Naive thymus-derived CD4-positive, alpha-beta T cell (primary cell): ENCODE measurements at regions not wholly inside any gene's neighbourhood (a gene's known extent, or its start where the extent isn't known, plus 50 kb on each side); places are given as distances from the start of the nearest gene placed in this dataset.

ENCODE experiments used
- ATAC-seq: fragments of 150-1000 bp; cut with Tn5 transposase; 2 replicates; pipeline ENCODE4 v1.10.0; 2021; ENCODE audit warnings: mild to moderate bottlenecking, moderate library complexity
- CTCF ChIA-PET: fragments of 350-600 bp; sonication (Branson Sonifier 250); formaldehyde crosslinking; loops from one replicate; lab custom pipeline; 2021; ENCODE audit warnings: antibody characterized with exemption; lab: Charles Lee
- POLR2A ChIA-PET: fragments of 350-600 bp; sonication (Branson Sonifier 250); formaldehyde crosslinking; loops from one replicate; lab custom pipeline; 2021; ENCODE audit warnings: antibody characterized with exemption, inconsistent platforms; lab: Charles Lee
- DNase-seq, 9 donors: peaks; one replicate each; pipeline versions ENCODE4 v3.0.0 to v3.0.0-alpha.2; 2020 to 2022; ENCODE audit warnings: mixed read lengths in 1 of 9
- H3K27ac ChIP-seq: one replicate; pipeline ENCODE4 v1.7.0; 2013; ENCODE audit warnings: mild to moderate bottlenecking, low read depth, low read length, moderate library complexity
- H3K27me3 ChIP-seq, 2 donors: one replicate each; pipeline ENCODE4 v1.7.0; 2013; ENCODE audit warnings: low read length in 2 of 2, mild to moderate bottlenecking in 2 of 2, moderate library complexity in 2 of 2; ENCODE audit not compliant: control insufficient read depth in 2 of 2, insufficient read depth in 2 of 2
- H3K36me3 ChIP-seq, 3 experiments: 1 replicate in 2 of 3; 2 replicates in 1 of 3; pipeline ENCODE4 v1.7.0; 2013; ENCODE audit warnings: low read length in 3 of 3, mild to moderate bottlenecking in 3 of 3, moderate library complexity in 1 of 3; ENCODE audit not compliant: insufficient read depth in 3 of 3, control insufficient read depth in 2 of 3
- H3K4me1 ChIP-seq, 2 donors: one replicate each; pipeline ENCODE4 v1.7.0; 2013; ENCODE audit warnings: low read length in 2 of 2, mild to moderate bottlenecking in 2 of 2, moderate library complexity in 1 of 2; ENCODE audit not compliant: control insufficient read depth in 2 of 2, insufficient read depth in 2 of 2
- H3K4me3 ChIP-seq: 2 replicates; pipeline ENCODE4 v1.7.0; 2013; ENCODE audit warnings: mild to moderate bottlenecking, low read length
- H3K9me3 ChIP-seq, 3 experiments: 1 replicate in 2 of 3; 2 replicates in 1 of 3; pipeline ENCODE4 v1.7.0; 2013; ENCODE audit warnings: low read length in 3 of 3; ENCODE audit not compliant: control insufficient read depth in 2 of 3
- H3K27ac Mint-ChIP-seq, 9 donors: one replicate each; pipeline ENCODE4 v1.8.0; 2020 to 2022; ENCODE audit warnings: mixed read lengths in 9 of 9, mild to moderate bottlenecking in 8 of 9, moderate library complexity in 5 of 9, inconsistent platforms in 2 of 9
- H3K27me3 Mint-ChIP-seq, 5 donors: one replicate each; pipeline ENCODE4 v1.8.0; 2021 to 2022; ENCODE audit warnings: mixed read lengths in 5 of 5, mild to moderate bottlenecking in 1 of 5
- H3K36me3 Mint-ChIP-seq, 5 donors: one replicate each; pipeline ENCODE4 v1.8.0; 2020 to 2022; ENCODE audit warnings: mixed read lengths in 5 of 5, mild to moderate bottlenecking in 3 of 5, inconsistent platforms in 1 of 5
- H3K4me1 Mint-ChIP-seq, 7 donors: one replicate each; pipeline ENCODE4 v1.8.0; 2020 to 2022; ENCODE audit warnings: mixed read lengths in 7 of 7, mild to moderate bottlenecking in 3 of 7, inconsistent platforms in 1 of 7
- H3K4me3 Mint-ChIP-seq, 10 donors: one replicate each; pipeline ENCODE4 v1.8.0; 2020 to 2022; ENCODE audit warnings: mild to moderate bottlenecking in 10 of 10, mixed read lengths in 10 of 10, moderate library complexity in 6 of 10, inconsistent platforms in 2 of 10
- H3K9me3 Mint-ChIP-seq, 11 donors: one replicate each; pipeline ENCODE4 v1.8.0; 2020 to 2022; ENCODE audit warnings: mixed read lengths in 11 of 11, mild to moderate bottlenecking in 4 of 11, inconsistent platforms in 1 of 11, moderate library complexity in 1 of 11
- intact Hi-C, 2 donors: fragments of 100-400 bp; cut with micrococcal nuclease; formaldehyde crosslinking; loops; one replicate each; pipeline ENCODE4 v1.15.1; 2023

DNA sequence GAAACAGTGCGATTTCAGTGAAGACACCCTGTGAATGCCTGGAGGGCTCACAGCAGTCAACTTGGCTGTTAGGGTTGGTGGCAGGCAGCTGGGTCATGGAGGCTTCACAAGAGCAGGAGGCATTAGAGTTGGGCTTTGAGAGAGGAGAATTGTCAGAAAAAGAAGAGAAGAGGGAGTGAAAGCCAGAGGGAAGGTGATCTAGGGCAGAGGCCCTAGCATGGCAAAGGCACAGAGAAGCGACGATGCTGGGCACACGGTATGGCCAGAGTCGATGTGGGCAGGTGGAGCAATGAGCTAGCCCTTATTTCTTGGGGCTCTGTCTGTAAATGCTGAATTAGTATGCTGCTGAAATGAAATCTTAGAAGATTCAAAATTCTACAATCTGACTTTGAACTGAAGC is 52.6 kb upstream of the OLFM4 start:
- H3K27me3 Mint-ChIP-seq, result peaks cover 0 to 27% (median 14%) of the 10 kb centered on the region in 5 donors
- no peak overlapping the region for H3K27ac Mint-ChIP-seq
- ATAC-seq (no peak), DNase-seq (no peak)
- no peaks in the 10 kb centered on the region for H3K4me1 ChIP-seq
- H3K4me1 Mint-ChIP-seq, result no peaks in the 10 kb centered on the region
- H3K4me3 ChIP-seq, result no peak overlapping the region
- POLR2A ChIA-PET, result no interaction called here
- H3K9me3 ChIP-seq, result no peaks in the 10 kb centered on the region
- H3K9me3 Mint-ChIP-seq, result peaks cover 0 to 3% (median 0%) of the 10 kb centered on the region in 11 donors
- no peak overlapping the region for H3K4me3 Mint-ChIP-seq
- intact Hi-C loops, result no loop called here
- no peaks in the 10 kb centered on the region for H3K27me3 ChIP-seq
- no peak overlapping the region for H3K27ac ChIP-seq
- H3K36me3 ChIP-seq, result no peaks in the 10 kb centered on the region
- H3K36me3 Mint-ChIP-seq, result no peaks in the 10 kb centered on the region
- CTCF ChIA-PET, result no interaction called here

GRCh38 chr13:52975161-52975560 is 53.5 kb upstream of the OLFM4 start:
- Mint-ChIP-seq H3K36me3 (no peaks in the 10 kb centered on the region), H3K9me3 (peaks cover 0 to 1% (median 0%) of the 10 kb centered on the region in 11 donors), H3K4me1 (no peaks in the 10 kb centered on the region), H3K4me3 (no peak overlapping the region), H3K27me3 (peaks cover 0 to 27% (median 14%) of the 10 kb centered on the region in 5 donors), H3K27ac (no peak overlapping the region)
- no peaks in the 10 kb centered on the region for H3K4me1 ChIP-seq
- ATAC-seq, result no peak
- no peak for DNase-seq
- ChIA-PET CTCF (no interaction called here), POLR2A (no interaction called here)
- no peaks in the 10 kb centered on the region for H3K9me3 ChIP-seq
- no peaks in the 10 kb centered on the region for H3K27me3 ChIP-seq
- H3K27ac ChIP-seq, result no peak overlapping the region
- intact Hi-C loops, result no loop called here
- H3K36me3 ChIP-seq, result no peaks in the 10 kb centered on the region
- no peak overlapping the region for H3K4me3 ChIP-seq

GRCh38 chr13:52974711-52975110 is 53.9 kb upstream of the OLFM4 start:
- Mint-ChIP-seq H3K9me3 (peaks cover 0 to 1% (median 0%) of the 10 kb centered on the region in 11 donors), H3K4me3 (no peak overlapping the region), H3K4me1 (no peaks in the 10 kb centered on the region), H3K27ac (no peak overlapping the region), H3K27me3 (peaks cover 0 to 27% (median 13%) of the 10 kb centered on the region in 5 donors), H3K36me3 (no peaks in the 10 kb centered on the region)
- H3K27ac ChIP-seq, result no peak overlapping the region
- ChIA-PET CTCF (no interaction called here), POLR2A (no interaction called here)
- H3K27me3 ChIP-seq, result no peaks in the 10 kb centered on the region
- no peaks in the 10 kb centered on the region for H3K9me3 ChIP-seq
- no peak for ATAC-seq
- no peaks in the 10 kb centered on the region for H3K36me3 ChIP-seq
- intact Hi-C loops, result no loop called here
- no peaks in the 10 kb centered on the region for H3K4me1 ChIP-seq
- DNase-seq, result no peak
- no peak overlapping the region for H3K4me3 ChIP-seq

GRCh38 chr13:52969373-52969772 is 59.2 kb upstream of the OLFM4 start:
- H3K36me3 ChIP-seq, result no peaks in the 10 kb centered on the region
- CTCF ChIA-PET, result no interaction called here
- peaks cover 0 to 4% (median 0%) of the 10 kb centered on the region in 7 donors for H3K4me1 Mint-ChIP-seq
- no peak overlapping the region for H3K27ac ChIP-seq
- H3K4me3 ChIP-seq, result no peak overlapping the region
- H3K4me3 Mint-ChIP-seq, result no peak overlapping the region
- H3K27me3 ChIP-seq, result no peaks in the 10 kb centered on the region
- DNase-seq (no peak), ATAC-seq (no peak)
- H3K27ac Mint-ChIP-seq, result no peak overlapping the region
- H3K9me3 Mint-ChIP-seq, result peaks cover 0 to 1% (median 0%) of the 10 kb centered on the region in 11 donors
- no peaks in the 10 kb centered on the region for H3K4me1 ChIP-seq
- H3K27me3 Mint-ChIP-seq, result peaks cover 0 to 15% (median 8%) of the 10 kb centered on the region in 5 donors
- H3K36me3 Mint-ChIP-seq, result no peaks in the 10 kb centered on the region
- intact Hi-C loops, result no loop called here
- POLR2A ChIA-PET, result no interaction called here
- no peaks in the 10 kb centered on the region for H3K9me3 ChIP-seq

- intact Hi-C loops, result loop anchor here in 1 of 2 donors (1.0 kb wide), 1 partner anchor 303 kb away; no protein-coding TSS in a partner anchor
- Histone ChIP-seq H3K36me3 (no peaks in the 10 kb centered on the region), H3K9me3 (no peaks in the 10 kb centered on the region), H3K4me1 (no peaks in the 10 kb centered on the region), H3K27ac (no peak overlapping the region), H3K4me3 (no peak overlapping the region), H3K27me3 (no peaks in the 10 kb centered on the region)
- Mint-ChIP-seq H3K27ac (no peak overlapping the region), H3K9me3 (no peaks in the 10 kb centered on the region), H3K4me1 (peaks cover 0 to 4% (median 0%) of the 10 kb centered on the region in 7 donors), H3K36me3 (no peaks in the 10 kb centered on the region), H3K27me3 (peaks cover 0 to 8% (median 3%) of the 10 kb centered on the region in 5 donors), H3K4me3 (no peak overlapping the region)
- ATAC-seq, result peak; percentile 90
- CTCF ChIA-PET, result interaction anchor here (0.8 to 1.8 kb wide), 4 partner anchors 9 to 359 kb away, joined by 3 to 11 read pairs (median 4); no protein-coding TSS in a partner anchor
- DNase-seq, result peak in 8 of 9 donors; percentile 13 to 55 (median 36)
- POLR2A ChIA-PET, result no interaction called here
Observed at GRCh38 chr13:52968074-52968700, 60.4 kb upstream of the OLFM4 start.

- no peaks in the 10 kb centered on the region for H3K4me1 ChIP-seq
- H3K4me1 Mint-ChIP-seq, result no peaks in the 10 kb centered on the region
- ChIA-PET POLR2A (no interaction called here), CTCF (no interaction called here)
- H3K27me3 Mint-ChIP-seq, result peaks cover 0 to 4% (median 0%) of the 10 kb centered on the region in 5 donors
- intact Hi-C loops, result no loop called here
- no peaks in the 10 kb centered on the region for H3K9me3 ChIP-seq
- H3K36me3 ChIP-seq, result no peaks in the 10 kb centered on the region
- ATAC-seq (no peak), DNase-seq (no peak)
- no peak overlapping the region for H3K4me3 ChIP-seq
- no peaks in the 10 kb centered on the region for H3K27me3 ChIP-seq
- H3K4me3 Mint-ChIP-seq, result no peak overlapping the region
- no peak overlapping the region for H3K27ac Mint-ChIP-seq
- no peak overlapping the region for H3K27ac ChIP-seq
- H3K36me3 Mint-ChIP-seq, result no peaks in the 10 kb centered on the region
- H3K9me3 Mint-ChIP-seq, result no peaks in the 10 kb centered on the region
Observed at GRCh38 chr13:52961987-52962386, 66.6 kb upstream of the OLFM4 start.

DNA sequence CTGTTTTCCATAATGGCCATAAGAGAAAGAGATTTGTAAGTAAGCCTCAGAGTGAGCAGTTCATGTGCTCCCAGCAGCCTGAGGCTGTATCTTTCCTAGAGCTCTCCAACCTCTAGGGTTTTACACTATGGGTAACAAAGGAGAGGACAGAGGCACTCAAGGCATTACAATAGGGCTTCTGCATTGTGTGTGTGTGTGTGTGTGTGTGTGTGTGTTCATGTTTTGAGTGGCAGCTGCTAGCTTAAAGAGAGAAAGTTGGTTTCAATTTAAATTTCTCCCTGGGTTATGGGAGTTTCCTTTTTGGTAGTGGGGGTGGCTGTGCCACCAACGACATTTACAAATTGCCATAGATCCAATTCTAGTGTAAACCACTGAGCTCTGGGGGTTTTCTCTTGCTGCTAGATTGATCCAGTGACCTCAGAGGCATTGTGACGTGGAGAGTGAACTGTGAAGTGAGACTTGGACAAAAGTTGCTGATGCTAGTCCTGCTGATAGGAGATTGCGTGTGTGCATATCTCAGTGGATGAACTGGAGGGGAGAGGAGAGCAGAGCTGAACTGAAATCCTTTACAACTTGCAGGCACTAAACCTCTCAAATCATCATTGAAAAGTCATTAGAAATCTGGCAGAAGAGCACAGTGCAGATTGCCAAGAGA is 67.2 kb upstream of the OLFM4 start:
- Mint-ChIP-seq H3K4me3 (no peak overlapping the region), H3K27me3 (peaks cover 0 to 8% (median 0%) of the 10 kb centered on the region in 5 donors), H3K27ac (no peak overlapping the region), H3K4me1 (no peaks in the 10 kb centered on the region), H3K9me3 (no peaks in the 10 kb centered on the region), H3K36me3 (no peaks in the 10 kb centered on the region)
- Histone ChIP-seq H3K27ac (no peak overlapping the region), H3K36me3 (no peaks in the 10 kb centered on the region), H3K9me3 (no peaks in the 10 kb centered on the region), H3K4me3 (no peak overlapping the region), H3K4me1 (no peaks in the 10 kb centered on the region), H3K27me3 (no peaks in the 10 kb centered on the region)
- ATAC-seq, result no peak
- CTCF ChIA-PET, result no interaction called here
- DNase-seq, result no peak
- intact Hi-C loops, result no loop called here
- POLR2A ChIA-PET, result no interaction called here
